Activated CD8-positive, alpha-beta T cell treated with anti-CD3 and anti-CD28 coated beads, Interleukin-2, amount 10 ng/mL, durations not matched to agents 7 days and 5 days (primary cell): ENCODE measurements at regions not wholly inside any gene's neighbourhood (a gene's known extent, or its start where the extent isn't known, plus 50 kb on each side); places are given as distances from the start of the nearest gene placed in this dataset.

ENCODE experiments used
- ATAC-seq: fragments of 150-1000 bp; cut with Tn5 transposase; one replicate; pipeline ENCODE4 v1.10.0; 2021; ENCODE audit warnings: moderate library complexity
- CTCF ChIA-PET: fragments of 350-600 bp; sonication (Branson Sonifier 250); formaldehyde crosslinking; loops from one replicate; lab custom pipeline; 2021; ENCODE audit warnings: antibody characterized with exemption; lab: Charles Lee
- POLR2A ChIA-PET: fragments of 350-600 bp; sonication (Branson Sonifier 250); formaldehyde crosslinking; loops from one replicate; lab custom pipeline; 2021; ENCODE audit warnings: antibody characterized with exemption; lab: Charles Lee
- DNase-seq: peaks from one replicate; pipeline ENCODE4 v3.0.0-alpha.2; 2020
- H3K27ac Mint-ChIP-seq: one replicate; pipeline ENCODE4 v1.8.0; 2021; ENCODE audit warnings: mild to moderate bottlenecking, mixed read lengths
- H3K27me3 Mint-ChIP-seq: one replicate; pipeline ENCODE4 v1.8.0; 2021; ENCODE audit warnings: low read depth, mixed read lengths
- H3K36me3 Mint-ChIP-seq: one replicate; pipeline ENCODE4 v1.8.0; 2021; ENCODE audit warnings: low read depth, mixed read lengths
- H3K4me1 Mint-ChIP-seq: one replicate; pipeline ENCODE4 v1.8.0; 2021; ENCODE audit warnings: low read depth, mixed read lengths
- H3K4me3 Mint-ChIP-seq: one replicate; pipeline ENCODE4 v1.8.0; 2021; ENCODE audit warnings: mild to moderate bottlenecking, mixed read lengths
- H3K9me3 Mint-ChIP-seq: one replicate; pipeline ENCODE4 v1.8.0; 2022; ENCODE audit warnings: mixed read lengths; ENCODE audit not compliant: insufficient read depth

GRCh38 chr9:11347437-11347836 lies 734.6 kb upstream of the PTPRD start:
- POLR2A ChIA-PET, result no interaction called here

GRCh38 chr9:11348366-11348765 lies 735.6 kb upstream of the PTPRD start:
- Mint-ChIP-seq H3K4me3 (no peak overlapping the region), H3K36me3 (no peaks in the 10 kb centered on the region), H3K9me3 (peaks cover 23% of the 10 kb centered on the region), H3K27ac (no peak overlapping the region), H3K4me1 (no peaks in the 10 kb centered on the region), H3K27me3 (no peaks in the 10 kb centered on the region)
- DNase-seq (no peak), ATAC-seq (no peak)
- CTCF ChIA-PET, result no interaction called here
- POLR2A ChIA-PET, result no interaction called here

More at GRCh38 chr9:11347437-11347836, 734.6 kb upstream of the PTPRD start:
- Mint-ChIP-seq H3K9me3 (peaks cover 23% of the 10 kb centered on the region), H3K4me3 (no peak overlapping the region), H3K27ac (no peak overlapping the region), H3K27me3 (no peaks in the 10 kb centered on the region), H3K36me3 (no peaks in the 10 kb centered on the region), H3K4me1 (no peaks in the 10 kb centered on the region)
- DNase-seq (no peak), ATAC-seq (no peak)
- CTCF ChIA-PET, result no interaction called here

GRCh38 chr9:11349187-11349586 lies 736.4 kb upstream of the PTPRD start:
- Mint-ChIP-seq H3K27ac (no peak overlapping the region), H3K36me3 (no peaks in the 10 kb centered on the region), H3K4me3 (no peak overlapping the region), H3K9me3 (peaks cover 23% of the 10 kb centered on the region), H3K4me1 (no peaks in the 10 kb centered on the region), H3K27me3 (no peaks in the 10 kb centered on the region)
- ChIA-PET CTCF (no interaction called here), POLR2A (no interaction called here)
- DNase-seq (no peak), ATAC-seq (no peak)

GRCh38 chr9:11352612-11353011 lies 739.8 kb upstream of the PTPRD start:
- H3K4me3 Mint-ChIP-seq, result no peak overlapping the region
- H3K27me3 Mint-ChIP-seq, result no peaks in the 10 kb centered on the region
- CTCF ChIA-PET, result no interaction called here
- DNase-seq (no peak), ATAC-seq (no peak)
- POLR2A ChIA-PET, result no interaction called here
- H3K27ac Mint-ChIP-seq, result no peak overlapping the region
- peaks cover 25% of the 10 kb centered on the region for H3K9me3 Mint-ChIP-seq
- H3K4me1 Mint-ChIP-seq, result no peaks in the 10 kb centered on the region
- no peaks in the 10 kb centered on the region for H3K36me3 Mint-ChIP-seq

GRCh38 chr9:11356067-11356466 lies 743.3 kb upstream of the PTPRD start:
- Mint-ChIP-seq H3K9me3 (peaks cover 18% of the 10 kb centered on the region), H3K4me3 (no peak overlapping the region), H3K27me3 (no peaks in the 10 kb centered on the region), H3K27ac (no peak overlapping the region), H3K36me3 (no peaks in the 10 kb centered on the region), H3K4me1 (no peaks in the 10 kb centered on the region)
- ATAC-seq, result no peak
- POLR2A ChIA-PET, result no interaction called here
- no peak for DNase-seq
- CTCF ChIA-PET, result no interaction called here

- Mint-ChIP-seq H3K9me3 (peaks cover 17% of the 10 kb centered on the region), H3K4me1 (no peaks in the 10 kb centered on the region), H3K27me3 (no peaks in the 10 kb centered on the region), H3K4me3 (no peak overlapping the region), H3K27ac (no peak overlapping the region), H3K36me3 (no peaks in the 10 kb centered on the region)
- no peak for ATAC-seq
- ChIA-PET POLR2A (no interaction called here), CTCF (no interaction called here)
- no peak for DNase-seq
Measured at GRCh38 chr9:11366585-11367129, 753.9 kb upstream of the PTPRD start.

- ChIA-PET POLR2A (no interaction called here), CTCF (no interaction called here)
- H3K36me3 Mint-ChIP-seq, result no peaks in the 10 kb centered on the region
- peaks cover 15% of the 10 kb centered on the region for H3K9me3 Mint-ChIP-seq
- no peaks in the 10 kb centered on the region for H3K27me3 Mint-ChIP-seq
- no peak overlapping the region for H3K4me3 Mint-ChIP-seq
- H3K27ac Mint-ChIP-seq, result no peak overlapping the region
- DNase-seq, result no peak
- no peaks in the 10 kb centered on the region for H3K4me1 Mint-ChIP-seq
- ATAC-seq, result no peak
Measured at GRCh38 chr9:11374926-11375325, 762.1 kb upstream of the PTPRD start.

GRCh38 chr9:11402621-11403020 lies 789.8 kb upstream of the PTPRD start:
- Mint-ChIP-seq H3K9me3 (peaks cover 31% of the 10 kb centered on the region), H3K36me3 (no peaks in the 10 kb centered on the region)

GRCh38 chr9:11414241-11414640 lies 801.4 kb upstream of the PTPRD start:
- ChIA-PET POLR2A (no interaction called here), CTCF (no interaction called here)

More at GRCh38 chr9:11402621-11403020, 789.8 kb upstream of the PTPRD start:
- no peak overlapping the region for H3K4me3 Mint-ChIP-seq
- H3K27me3 Mint-ChIP-seq, result no peaks in the 10 kb centered on the region
- DNase-seq (no peak), ATAC-seq (no peak)
- no peak overlapping the region for H3K27ac Mint-ChIP-seq
- POLR2A ChIA-PET, result no interaction called here
- no peaks in the 10 kb centered on the region for H3K4me1 Mint-ChIP-seq
- CTCF ChIA-PET, result no interaction called here

GRCh38 chr9:11417782-11418181 lies 805.0 kb upstream of the PTPRD start:
- no peak overlapping the region for H3K27ac Mint-ChIP-seq
- ChIA-PET CTCF (no interaction called here), POLR2A (no interaction called here)
- no peaks in the 10 kb centered on the region for H3K4me1 Mint-ChIP-seq
- DNase-seq (no peak), ATAC-seq (no peak)
- H3K9me3 Mint-ChIP-seq, result peaks cover 10% of the 10 kb centered on the region
- no peak overlapping the region for H3K4me3 Mint-ChIP-seq
- no peaks in the 10 kb centered on the region for H3K36me3 Mint-ChIP-seq
- no peaks in the 10 kb centered on the region for H3K27me3 Mint-ChIP-seq

More at GRCh38 chr9:11414241-11414640, 801.4 kb upstream of the PTPRD start:
- H3K9me3 Mint-ChIP-seq, result no peaks in the 10 kb centered on the region
- H3K27ac Mint-ChIP-seq, result no peak overlapping the region
- DNase-seq, result no peak
- H3K36me3 Mint-ChIP-seq, result no peaks in the 10 kb centered on the region
- no peaks in the 10 kb centered on the region for H3K4me1 Mint-ChIP-seq
- ATAC-seq, result no peak
- H3K4me3 Mint-ChIP-seq, result no peak overlapping the region
- H3K27me3 Mint-ChIP-seq, result no peaks in the 10 kb centered on the region

- no peaks in the 10 kb centered on the region for H3K27me3 Mint-ChIP-seq
- ChIA-PET POLR2A (no interaction called here), CTCF (no interaction called here)
- H3K4me1 Mint-ChIP-seq, result no peaks in the 10 kb centered on the region
- peaks cover 25% of the 10 kb centered on the region for H3K9me3 Mint-ChIP-seq
- no peaks in the 10 kb centered on the region for H3K36me3 Mint-ChIP-seq
- ATAC-seq (no peak), DNase-seq (no peak)
- H3K4me3 Mint-ChIP-seq, result no peak overlapping the region
- no peak overlapping the region for H3K27ac Mint-ChIP-seq
Measured at GRCh38 chr9:11431490-11431889, 818.7 kb upstream of the PTPRD start.

GRCh38 chr9:11432361-11432760 lies 819.6 kb upstream of the PTPRD start:
- DNase-seq (no peak), ATAC-seq (no peak)
- ChIA-PET CTCF (no interaction called here), POLR2A (no interaction called here)
- H3K27me3 Mint-ChIP-seq, result no peaks in the 10 kb centered on the region
- no peaks in the 10 kb centered on the region for H3K36me3 Mint-ChIP-seq
- H3K4me3 Mint-ChIP-seq, result no peak overlapping the region
- no peak overlapping the region for H3K27ac Mint-ChIP-seq
- peaks cover 22% of the 10 kb centered on the region for H3K9me3 Mint-ChIP-seq
- no peaks in the 10 kb centered on the region for H3K4me1 Mint-ChIP-seq

- Mint-ChIP-seq H3K9me3 (peaks cover 22% of the 10 kb centered on the region), H3K27me3 (no peaks in the 10 kb centered on the region), H3K4me1 (no peaks in the 10 kb centered on the region), H3K36me3 (no peaks in the 10 kb centered on the region), H3K27ac (no peak overlapping the region), H3K4me3 (no peak overlapping the region)
- POLR2A ChIA-PET, result no interaction called here
- ATAC-seq, result no peak
- no peak for DNase-seq
- CTCF ChIA-PET, result no interaction called here
Measured at GRCh38 chr9:11443631-11444030, 830.8 kb upstream of the PTPRD start.
